M059J (cell line): ENCODE measurements at regions not wholly inside any gene's neighbourhood (a gene's known extent, or its start where the extent isn't known, plus 50 kb on each side); places are given as distances from the start of the nearest gene placed in this dataset.
A peak's percentile ranks its signal among the peaks of the same experiment; 100 is the strongest.

ENCODE experiments used
- DNase-seq: peaks from one replicate; pipeline ENCODE4 v3.0.0-alpha.2; 2012; ENCODE audit warnings: low read depth

DNA sequence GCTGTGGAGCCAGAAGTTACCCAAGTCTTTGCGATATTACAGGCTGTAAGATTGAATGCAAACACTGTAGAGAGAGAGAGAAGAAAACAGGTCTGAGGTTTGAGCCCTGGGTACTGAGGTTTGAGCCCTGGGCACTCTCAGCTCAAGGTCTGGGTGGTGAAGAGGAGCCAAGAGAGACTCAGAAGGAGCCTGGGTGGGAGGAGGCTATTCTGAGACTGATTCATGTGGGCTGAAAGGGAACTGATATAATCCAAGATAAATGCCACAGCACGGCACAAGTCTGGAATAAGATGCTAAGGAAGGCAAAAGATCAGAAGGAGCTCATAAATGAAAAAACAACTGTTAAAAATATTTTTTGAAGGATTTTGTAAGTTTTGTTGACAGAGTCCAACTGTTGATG is 407.6 kb upstream of the HS6ST1 start:
- DNase-seq: no peak

DNA sequence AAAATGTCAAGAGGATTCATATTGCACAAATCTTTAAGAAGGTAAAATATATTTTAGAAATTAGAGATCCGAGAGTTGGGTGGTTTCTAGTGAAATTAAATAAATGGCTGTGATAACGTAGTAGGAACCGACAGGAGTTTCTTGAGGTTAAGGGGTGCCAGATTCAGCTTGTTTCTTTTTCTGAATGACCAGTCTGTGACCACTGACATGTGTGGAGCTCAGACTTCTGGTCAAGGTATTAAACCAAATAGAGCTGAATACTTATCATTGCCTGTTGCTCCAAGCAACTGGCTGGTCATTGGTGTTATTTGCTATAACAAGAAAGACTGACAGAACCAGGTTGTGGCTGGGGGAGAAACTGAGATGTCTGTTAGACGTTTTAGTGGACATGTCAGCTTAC is 408.2 kb upstream of the HS6ST1 start:
- DNase-seq: no peak

DNA sequence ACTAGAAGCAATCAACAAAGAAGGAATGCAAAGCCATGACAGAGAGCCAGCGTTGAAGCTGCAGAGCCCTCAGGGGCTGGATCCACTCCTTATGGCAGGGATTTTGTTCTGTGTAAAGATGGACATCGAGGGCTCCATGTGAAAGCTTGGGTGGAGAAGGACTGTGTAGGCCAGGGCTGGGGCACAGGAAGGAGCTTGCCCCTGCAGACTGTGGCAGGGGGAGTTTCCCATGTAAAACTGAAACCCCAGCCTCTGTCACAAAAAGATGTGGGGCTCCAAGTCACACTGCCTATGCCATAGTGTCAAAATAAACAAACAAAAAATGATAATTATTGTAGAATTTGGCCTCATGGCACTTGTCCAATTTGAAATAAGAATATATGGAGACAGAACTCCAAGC is 408.7 kb upstream of the HS6ST1 start:
- DNase-seq: no peak

DNA sequence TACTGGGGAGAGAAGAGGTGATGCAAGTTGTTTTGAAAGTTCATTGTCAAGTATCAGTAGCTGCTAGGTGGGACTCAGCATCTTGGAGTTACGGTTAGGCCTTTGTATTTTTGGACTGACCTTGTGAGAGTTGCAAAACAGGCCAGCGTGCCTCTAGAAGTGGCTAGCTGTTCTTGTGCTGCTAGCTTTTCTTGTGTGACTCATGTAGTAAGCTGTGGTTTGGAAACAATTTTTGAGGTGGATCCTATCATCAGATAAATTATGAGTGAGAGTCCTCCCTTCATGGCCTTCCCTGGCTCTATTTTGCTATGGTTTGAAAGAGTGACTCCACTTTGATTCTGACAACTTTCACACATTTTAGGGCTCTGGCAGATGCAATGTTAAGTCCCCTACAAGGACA is 409.2 kb upstream of the HS6ST1 start:
- DNase-seq: peak; percentile 54

DNA sequence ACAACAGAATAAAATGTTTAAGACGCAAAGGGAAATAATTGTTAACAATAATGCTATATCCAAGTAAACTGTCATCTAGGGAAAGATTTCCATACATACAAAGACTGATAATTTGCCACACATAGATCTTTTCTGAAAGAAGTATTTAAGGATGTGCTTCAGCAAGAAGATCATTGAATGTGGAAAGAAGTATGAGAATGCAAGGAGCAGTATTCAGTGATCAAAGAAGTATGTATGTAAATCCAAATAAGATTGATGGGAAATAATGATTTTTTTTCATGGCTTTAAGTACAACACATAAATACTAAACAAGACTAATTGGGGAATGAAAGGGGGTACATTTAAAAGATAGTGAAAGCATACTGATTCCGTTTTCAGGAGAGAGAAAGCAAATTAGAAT is 410.4 kb upstream of the HS6ST1 start:
- no peak for DNase-seq

DNA sequence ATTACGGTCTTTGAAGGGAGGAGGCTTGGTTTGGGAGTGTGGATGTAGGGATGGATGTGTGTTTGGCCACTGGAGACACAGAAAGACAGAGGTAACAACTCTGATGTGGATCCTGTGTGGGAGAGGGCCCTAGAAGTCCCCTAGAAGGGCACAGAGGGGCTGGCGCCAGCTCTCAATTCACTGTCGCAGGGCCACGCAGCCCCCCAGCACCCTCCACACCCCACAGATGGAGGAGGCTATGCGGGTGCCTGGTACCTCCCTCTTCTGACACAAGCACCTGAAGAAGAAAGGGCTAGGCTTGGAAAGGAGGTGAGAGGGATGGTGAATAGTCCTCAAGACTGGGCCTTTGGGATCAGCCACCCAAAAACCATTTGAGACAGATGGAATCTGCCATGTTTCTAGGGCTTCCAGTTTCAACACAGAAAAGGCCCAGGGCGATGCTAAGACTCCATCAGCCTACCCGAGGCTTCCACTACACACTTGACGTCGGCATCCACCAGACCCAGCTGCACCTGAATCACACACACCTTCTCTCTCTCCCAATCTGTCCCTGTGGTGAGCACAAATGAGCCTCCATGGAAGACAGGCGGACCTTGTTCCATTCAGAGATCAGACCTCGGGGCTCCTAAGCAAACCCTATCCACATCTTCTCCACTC is 413.5 kb upstream of the HS6ST1 start:
- no peak for DNase-seq

DNA sequence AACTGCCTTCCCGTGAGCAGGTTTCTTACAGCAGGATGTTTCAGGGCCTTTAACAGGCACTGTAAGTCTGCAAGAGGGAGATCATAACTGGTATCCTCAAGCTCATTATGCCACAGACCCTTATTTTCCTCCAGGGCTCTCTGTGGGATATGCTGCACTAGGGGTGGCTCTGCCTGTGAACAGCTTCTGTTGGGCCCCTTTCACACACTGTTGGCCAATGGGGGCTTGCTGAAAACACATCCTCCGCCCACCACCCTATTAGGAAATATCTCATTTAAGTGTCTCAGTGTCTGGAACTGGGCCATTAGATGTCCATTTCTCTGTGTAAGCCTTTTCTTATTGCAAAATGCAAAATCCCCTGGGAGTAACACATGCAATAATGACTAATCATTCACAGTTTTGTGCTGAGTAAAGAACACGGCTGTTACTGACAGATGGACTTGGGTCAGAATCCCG is 414.3 kb upstream of the HS6ST1 start:
- no peak for DNase-seq

DNA sequence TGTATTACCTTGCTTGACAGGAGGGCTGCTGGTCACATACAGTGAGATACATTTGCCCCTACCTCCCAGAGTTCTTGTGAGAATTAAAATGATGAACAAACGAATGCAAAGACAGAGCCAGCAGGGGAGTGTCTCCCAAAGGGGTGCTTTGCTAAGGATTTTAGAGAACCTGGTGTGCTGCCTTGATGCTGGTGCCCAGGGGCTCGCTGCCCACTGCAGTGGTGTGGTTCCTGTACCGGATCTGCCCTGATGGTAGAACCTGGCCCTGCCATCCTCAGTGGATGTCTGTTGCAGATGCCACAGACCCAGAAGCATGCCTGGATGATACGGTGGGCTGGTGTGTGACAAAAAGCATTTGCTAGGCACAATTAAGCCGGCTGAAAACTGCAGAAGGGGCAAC is 414.8 kb upstream of the HS6ST1 start:
- no peak for DNase-seq

DNA sequence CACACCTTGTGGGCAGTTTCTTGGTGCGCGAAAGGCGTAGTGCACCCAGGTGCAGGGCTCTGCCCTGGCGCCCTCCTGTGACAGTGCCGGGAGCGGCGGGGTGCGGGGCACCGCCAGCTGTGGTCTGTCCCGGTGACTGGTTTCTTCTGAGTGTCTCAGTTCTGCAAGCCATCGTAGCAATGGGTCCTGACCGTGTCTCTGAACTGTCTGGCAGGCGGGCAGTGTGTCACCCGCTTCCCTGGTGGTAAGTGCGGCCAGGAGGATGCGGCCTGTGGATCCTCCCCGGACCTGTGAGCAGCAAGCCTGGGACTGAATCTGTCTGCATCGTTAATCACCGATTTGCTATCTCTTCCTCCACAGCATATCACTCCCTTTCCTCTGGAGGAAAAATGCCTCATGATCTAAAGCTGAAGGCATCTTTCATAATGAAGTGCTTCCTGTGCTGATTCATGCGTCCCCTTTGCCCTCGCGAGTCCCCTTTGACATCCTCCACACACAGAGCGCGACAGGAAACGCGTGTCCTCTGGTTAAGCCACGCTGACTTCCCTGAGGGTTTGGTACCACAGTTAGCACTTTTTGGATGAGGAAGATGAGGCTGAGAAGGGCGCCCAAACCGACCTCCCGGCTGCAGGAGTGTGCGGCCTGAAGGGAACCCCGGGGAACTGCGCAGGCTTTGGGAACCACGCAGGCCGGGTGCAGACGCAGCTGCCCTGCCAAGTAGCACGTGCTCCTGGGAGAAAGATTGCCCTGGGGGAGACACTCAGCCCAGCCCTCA is 416.0 kb upstream of the HS6ST1 start:
- no peak for DNase-seq

DNA sequence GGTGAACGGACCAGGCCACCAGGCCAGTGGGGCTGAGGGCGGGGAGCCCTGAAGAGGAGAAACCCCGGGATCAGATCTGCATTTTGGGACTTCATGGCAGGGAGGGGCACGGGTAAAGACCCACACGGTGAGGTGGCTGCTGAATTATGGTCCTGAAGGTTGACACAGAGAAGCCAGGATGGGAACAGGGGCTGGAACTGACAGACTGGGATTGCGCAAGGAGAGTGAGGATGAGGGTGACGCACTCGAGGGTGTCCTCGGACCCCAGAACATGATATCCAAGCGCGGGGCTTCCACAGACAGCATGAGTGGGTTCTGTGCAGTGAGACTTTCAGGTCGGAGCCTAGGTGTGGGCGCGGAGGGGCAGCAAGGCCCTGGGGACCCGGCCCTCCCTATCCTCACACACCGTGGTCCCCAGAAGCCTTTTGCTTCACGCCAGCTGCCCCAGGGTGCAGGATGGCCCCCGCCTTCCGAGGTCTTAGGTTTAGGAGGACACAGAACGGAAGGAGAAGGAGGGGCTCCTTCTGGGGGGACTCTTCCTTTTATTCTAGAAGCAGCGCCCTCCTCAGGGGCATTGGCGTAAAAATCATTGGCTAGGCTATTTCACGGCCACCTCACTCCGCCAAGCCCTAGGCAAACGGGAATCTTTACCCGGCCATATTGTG is 416.8 kb upstream of the HS6ST1 start:
- no peak for DNase-seq

DNA sequence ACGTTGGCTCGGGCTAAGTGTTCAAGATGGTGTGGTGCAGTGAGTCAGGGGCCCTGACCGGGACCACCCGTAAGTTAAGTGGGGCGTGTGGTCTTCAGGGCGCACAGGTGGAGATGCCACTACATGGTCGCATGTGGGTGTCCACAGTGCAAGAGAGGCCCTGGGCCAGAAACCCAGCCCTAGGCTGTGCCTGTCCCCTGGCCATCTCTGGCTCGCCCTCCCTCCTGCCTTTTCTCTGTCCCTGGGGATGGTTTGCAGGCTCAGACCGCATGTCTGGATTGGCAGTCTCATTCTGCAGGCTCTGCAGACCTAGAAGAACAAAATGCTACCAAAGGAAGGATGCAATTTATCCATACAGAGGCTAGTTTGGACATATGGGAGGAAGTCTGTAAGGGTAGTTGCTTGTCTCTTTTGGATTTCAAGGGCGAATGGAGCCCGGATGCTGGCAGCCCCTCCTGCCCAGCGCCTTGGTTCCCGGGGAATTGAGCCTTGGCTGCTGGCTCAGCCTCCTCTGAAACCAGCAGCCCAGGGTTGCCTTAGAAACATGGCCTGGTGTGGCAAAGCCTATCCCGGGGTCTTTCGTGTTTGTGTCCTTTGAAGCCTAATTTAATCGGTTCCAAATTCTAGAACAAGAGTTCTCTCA is 417.5 kb upstream of the HS6ST1 start:
- no peak for DNase-seq

DNA sequence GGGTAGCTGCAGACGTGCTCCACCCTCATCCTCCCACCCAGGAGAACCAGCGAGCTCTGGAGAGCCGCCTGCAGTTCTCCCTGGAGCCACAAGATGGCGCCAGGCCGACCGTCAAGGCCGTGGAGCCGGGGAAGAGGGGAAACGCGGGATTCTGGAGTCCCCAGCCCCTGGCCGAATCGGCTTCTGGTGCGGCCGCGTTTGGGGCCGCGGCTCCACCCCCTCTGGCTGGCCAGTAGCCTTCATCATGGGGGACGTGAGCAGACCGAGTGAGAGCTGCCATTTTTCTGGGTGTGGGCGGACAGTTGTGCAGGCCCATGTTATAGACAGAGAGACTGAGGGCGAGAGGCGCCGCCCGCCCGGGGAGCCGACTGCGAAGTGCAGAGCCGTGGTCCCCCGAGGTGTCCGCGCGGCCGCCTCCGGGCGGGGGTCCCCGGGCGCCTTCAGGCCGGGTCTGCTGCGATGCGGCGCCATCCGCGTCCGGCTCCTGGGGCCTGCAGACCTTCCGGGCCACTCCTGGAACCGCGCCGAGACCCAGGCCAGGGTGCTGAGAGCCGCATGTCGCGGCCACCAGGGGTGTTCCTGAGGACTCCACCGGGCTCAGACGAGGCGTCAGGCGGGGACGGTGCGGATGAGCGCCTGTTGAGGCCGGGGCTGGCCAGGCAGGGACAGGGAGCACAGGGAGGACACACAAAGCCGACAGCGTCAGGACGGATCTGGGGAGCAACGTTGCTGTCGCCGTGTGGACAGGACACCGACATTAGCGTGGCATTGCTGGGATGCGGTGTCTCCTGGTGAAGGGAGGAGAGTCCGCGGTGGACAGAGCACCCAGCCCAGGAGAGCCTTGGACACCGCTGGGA is 418.2 kb upstream of the HS6ST1 start:
- peak; percentile 26 for DNase-seq

DNA sequence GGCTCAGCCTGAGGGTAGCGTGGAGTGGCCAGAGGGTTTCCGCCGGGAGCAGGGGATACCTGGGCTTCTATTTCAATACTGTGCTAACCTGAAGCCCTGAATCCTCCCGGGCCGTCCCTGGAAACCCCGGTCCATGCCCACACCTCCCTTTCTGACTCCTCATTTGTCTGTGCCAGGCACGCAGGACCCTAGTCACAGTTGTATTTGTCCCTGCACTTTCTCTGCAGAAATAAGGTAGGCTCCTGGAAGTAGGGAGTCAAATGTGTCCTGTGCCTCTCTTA is 418.8 kb upstream of the HS6ST1 start:
- no peak for DNase-seq

DNA sequence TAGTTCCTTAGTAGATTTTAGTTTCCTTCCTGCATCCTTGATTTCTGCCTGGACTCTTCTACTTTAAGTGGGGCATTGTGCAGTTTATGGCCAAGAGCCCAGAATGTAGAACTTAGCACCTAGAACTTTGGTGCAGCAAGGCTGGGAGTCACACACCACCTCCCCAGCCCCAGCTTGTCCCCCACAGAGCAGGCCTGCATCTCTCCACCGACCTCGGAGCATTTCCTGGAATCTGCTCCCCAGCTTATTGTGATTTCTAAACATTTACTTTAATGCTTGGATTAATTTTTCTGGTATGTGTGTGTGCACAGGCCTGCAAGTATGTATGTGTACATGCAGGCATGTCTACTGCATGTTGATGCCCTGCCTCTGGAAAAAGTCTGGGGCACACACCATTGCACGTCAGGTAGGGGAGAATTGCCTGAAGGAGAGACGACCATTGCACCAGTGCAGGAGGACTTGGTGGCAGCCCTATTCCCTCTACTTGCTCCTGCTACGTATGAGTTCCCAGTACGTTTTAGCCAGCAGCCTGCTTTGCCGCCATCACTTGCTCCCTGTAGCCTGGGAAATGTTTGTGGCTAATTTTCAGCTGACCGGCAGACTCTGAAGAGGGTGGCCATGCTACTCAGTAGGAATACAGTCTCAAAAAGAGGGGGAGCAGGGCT is 419.9 kb upstream of the HS6ST1 start:
- DNase-seq: no peak

DNA sequence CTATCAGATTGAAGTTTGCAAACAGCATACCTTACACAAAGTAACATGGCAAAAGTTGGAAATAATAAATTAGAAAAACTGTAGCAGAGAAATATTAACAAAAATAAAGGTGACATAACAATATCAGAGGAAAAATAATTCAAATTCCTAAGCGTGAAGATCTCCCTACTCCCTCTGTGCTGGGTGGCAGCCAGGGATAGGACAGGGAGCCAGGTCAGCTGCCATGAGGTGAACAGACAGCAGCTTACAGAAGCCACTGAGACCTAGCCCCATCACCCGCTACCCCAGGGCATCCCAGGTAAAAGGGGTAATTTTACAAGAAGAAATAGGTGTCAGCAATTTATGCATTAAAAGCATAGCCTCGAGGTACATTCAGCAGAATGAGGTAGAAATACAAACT is 423.8 kb upstream of the HS6ST1 start:
- no peak for DNase-seq

DNA sequence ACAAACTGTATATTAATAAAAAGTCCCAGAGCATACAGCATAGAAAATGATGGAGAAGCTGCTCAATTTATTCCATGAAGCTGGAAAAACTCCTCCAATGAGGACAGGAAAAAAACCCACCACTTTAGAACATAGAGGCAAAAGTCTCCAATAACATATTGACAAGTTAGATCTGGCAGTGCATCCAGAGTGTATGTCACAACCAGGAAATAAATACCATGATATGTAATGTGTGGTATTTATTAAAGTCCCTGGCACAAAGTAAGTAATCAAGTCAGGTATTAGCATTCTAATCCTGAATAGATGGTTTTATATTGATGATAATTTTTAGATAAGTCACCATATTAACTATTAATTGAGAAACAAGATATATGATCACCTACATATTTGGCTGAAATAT is 427.3 kb upstream of the HS6ST1 start:
- DNase-seq: no peak

DNA sequence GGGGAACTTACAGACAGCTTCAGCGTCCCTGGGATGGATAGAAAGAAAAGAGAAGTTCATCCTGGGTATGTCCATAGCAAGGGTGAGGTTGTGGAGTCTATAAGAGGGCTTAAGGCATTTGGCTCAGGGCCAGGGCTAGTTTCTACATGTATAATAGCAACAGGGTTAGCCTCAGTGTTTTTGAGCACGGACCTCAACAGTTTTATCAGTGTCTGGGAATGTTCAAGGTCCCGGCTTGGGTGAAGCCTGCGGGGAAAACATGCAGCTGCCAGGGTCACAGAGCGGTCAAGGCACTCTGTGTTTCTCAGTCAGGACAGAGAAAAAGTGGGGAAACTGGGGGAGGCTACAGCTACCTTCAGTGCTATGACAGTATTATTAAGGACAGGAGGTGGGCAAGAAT is 427.7 kb upstream of the HS6ST1 start:
- no peak for DNase-seq

DNA sequence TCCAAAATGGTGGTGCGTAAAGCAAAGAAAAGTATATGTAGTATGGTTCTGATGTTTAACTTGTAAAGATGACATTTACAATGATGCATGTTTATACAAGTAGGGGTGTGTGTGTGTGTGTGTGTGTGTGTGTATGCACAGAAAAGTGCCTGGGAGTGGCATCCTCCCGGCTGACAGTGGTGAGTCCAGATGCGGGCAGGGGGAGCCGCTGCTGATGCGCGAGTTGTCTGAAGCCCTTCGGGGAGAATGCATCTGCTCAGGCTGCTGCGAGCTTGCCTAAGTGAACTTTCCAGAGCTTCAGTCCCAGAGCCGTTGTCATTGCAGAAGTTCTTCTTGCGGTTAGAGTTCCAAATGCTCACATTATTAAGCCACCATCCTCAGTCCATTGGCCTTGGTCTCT is 429.7 kb upstream of the HS6ST1 start:
- DNase-seq: no peak

DNA sequence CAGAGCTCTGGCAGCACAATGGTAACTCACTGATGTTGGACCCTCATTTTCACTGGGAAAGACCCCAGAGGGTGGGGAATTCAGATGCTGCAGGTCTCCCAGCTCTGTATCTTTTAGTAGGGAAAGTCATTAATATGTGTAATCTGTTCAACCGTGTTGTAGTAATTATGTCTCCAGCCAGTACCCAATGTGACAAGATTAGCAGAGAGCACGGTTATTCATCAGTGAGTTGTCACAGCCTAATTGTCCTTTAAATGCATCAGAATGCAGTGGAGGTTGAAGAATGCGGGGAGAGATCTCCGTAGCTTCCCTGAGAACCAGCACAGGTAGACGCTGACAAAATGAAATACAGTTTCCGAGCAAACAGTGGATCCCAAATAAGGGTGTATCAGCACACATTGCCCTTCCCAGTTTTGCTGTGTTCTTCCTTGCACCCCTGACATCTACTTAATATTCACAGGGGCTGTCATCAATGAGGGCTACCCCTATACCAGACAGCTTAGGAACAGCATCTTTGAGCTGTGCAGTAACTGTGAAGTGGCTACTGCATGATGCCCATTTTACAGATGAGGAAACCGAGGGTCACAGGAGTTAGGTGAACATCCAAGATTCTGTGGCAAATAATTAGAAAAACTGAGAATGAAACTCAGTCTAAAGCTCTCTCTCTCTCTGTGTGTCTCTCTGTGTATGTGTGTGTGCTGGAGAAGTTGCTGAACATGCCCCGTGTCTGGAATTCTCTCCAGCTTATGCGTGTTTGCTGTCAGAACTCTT is 430.4 kb upstream of the HS6ST1 start:
- no peak for DNase-seq

DNA sequence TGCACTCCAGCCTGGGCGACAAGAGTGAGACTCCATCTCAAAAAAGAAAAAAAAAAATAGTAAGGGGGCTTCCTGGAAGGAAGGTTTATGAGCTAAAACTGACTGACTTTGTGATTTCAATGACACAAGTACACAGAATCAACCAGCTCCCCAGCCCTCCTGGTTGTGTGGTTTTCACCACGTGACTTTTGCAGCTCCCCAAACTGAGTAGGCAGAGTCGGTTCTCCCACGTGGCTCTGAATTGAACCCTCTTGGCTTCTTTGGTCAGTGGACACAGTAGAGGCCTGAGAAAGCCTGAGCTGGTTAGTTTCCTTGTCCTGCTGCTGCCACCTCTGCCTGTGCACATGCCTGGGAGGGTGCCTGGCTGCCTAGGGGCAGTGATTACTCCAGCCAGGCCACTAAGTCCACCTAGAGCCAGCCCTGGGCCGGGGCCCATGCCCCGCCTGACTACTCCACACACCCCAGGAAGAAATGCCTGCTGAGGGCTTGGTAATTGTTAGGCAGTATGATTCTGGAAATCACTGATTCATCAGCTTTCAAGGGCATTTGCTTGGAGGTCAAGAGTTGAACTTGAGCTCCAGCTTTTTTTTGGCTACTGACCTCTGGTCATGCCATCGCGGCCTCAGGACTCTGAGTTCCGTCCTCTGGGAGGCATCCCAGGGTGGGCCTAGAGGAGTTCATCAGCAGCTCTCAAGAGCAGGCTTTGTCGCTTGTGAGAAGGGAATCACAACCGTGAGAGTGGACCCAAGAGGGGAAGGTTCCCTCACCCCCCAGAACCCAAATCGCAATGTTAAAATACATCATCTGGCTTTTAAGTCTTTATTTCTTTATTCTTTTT is 431.9 kb upstream of the HS6ST1 start:
- DNase-seq: no peak
